Upper lobe of left lung (tissue), 6 donors: ENCODE measurements at regions not wholly inside any gene's neighbourhood (a gene's known extent, or its start where the extent isn't known, plus 50 kb on each side); places are given as distances from the start of the nearest gene placed in this dataset.
"Not testable (repeated sequence)": the region's sequence is repeated elsewhere in the genome, so short reads cannot be mapped to it uniquely, and the experiment has no call there.

Experiments
- ATAC-seq, 2 donors: fragments of 200-7000 bp; cut with Tn5 transposase; one replicate each; pipeline ENCODE4 v1.9.1; 2022; ENCODE audit warnings: mild to moderate bottlenecking in 2 of 2, moderate library complexity in 2 of 2; ENCODE audit not compliant: low FRiP score in 2 of 2
- DNase-seq, 2 donors: peaks; one replicate each; pipeline ENCODE4 v3.0.0-alpha.2; 2019 to 2020
- H3K27ac ChIP-seq, 4 donors: fragments of 200-600 bp; sonication (generic); one replicate each; pipeline ENCODE4 v1.5.1; 2016 to 2019
- H3K27me3 ChIP-seq, 4 donors: fragments of 200-600 bp; sonication (generic); one replicate each; pipeline ENCODE4 v1.5.1; 2017 to 2019
- H3K36me3 ChIP-seq, 4 donors: fragments of 200-600 bp; sonication (generic); one replicate each; pipeline ENCODE4 v1.5.1; 2016 to 2019
- H3K4me1 ChIP-seq, 4 donors: fragments of 200-600 bp; sonication (generic); one replicate each; pipeline ENCODE4 v1.5.1; 2018 to 2019
- H3K4me3 ChIP-seq, 4 donors: fragments of 200-600 bp; sonication (generic); one replicate each; pipeline ENCODE4 v1.5.1; 2017 to 2019; ENCODE audit warnings: mild to moderate bottlenecking in 2 of 4, moderate library complexity in 1 of 4
- H3K9me3 ChIP-seq, 4 donors: fragments of 200-600 bp; sonication (generic); one replicate each; pipeline ENCODE4 v1.5.1; 2018 to 2019
- CTCF ChIP-seq, 6 experiments: fragments of 450-650 bp in 4 of 6; fragments of 200-600 bp in 2 of 6; sonication (generic) in 2 of 6; IDR thresholded peaks; one replicate each; pipeline ENCODE4 v1.5.1; 2016 to 2019; ENCODE audit warnings: antibody characterized with exemption in 6 of 6
- EP300 ChIP-seq, 4 donors: sonication (generic); formaldehyde crosslinking; IDR thresholded peaks; one replicate each; pipeline ENCODE4 v1.5.1; 2017; ENCODE audit warnings: antibody characterized with exemption in 4 of 4, control low read depth in 2 of 4
- POLR2A ChIP-seq, 4 donors: fragments of 450-650 bp; IDR thresholded peaks; one replicate each; pipeline ENCODE4 v1.5.1; 2016 to 2017; ENCODE audit warnings: antibody characterized with exemption in 4 of 4, mild to moderate bottlenecking in 2 of 4
- POLR2AphosphoS5 ChIP-seq, 2 donors: sonication (generic); formaldehyde crosslinking; IDR thresholded peaks; one replicate each; pipeline ENCODE4 v1.5.1; 2017; ENCODE audit warnings: antibody characterized with exemption in 2 of 2
- WGBS, 2 donors: methylation state at CpG; one replicate each; pipeline ENCODE4 v1.1.5; 2017 to 2018; 5-methylcytosine and 5-hydroxymethylcytosine counted together
- donor health status: DM: no; HTN: no; CAD: no; lungs with moderate emphysema.
- donor health status: DM: no; HTN: yes; CAD: no; lungs with severe emphysema.

GRCh38 chr12:127810041-127810440, 456.9 kb upstream of the TMEM132C start:
- ATAC-seq (peak in 1 of 2 donors; percentile 92), DNase-seq (no peak)
- Histone ChIP-seq H3K4me1 (peaks cover 0 to 6% (median 0%) of the 10 kb centered on the region in 4 donors), H3K27ac (no peak overlapping the region), H3K9me3 (no peaks in the 10 kb centered on the region), H3K36me3 (no peaks in the 10 kb centered on the region), H3K27me3 (no peaks in the 10 kb centered on the region), H3K4me3 (no peak overlapping the region)
- WGBS, 2 donors, result 69 to 78% methylated on average over 4 of the region's 4 CpGs
- no peak for TF ChIP-seq POLR2AphosphoS5 (IDR thresholded peaks at IDR 0.05)
- TF ChIP-seq POLR2A (IDR thresholded peaks at IDR 0.05), result no peak
- no peak for TF ChIP-seq EP300 (IDR thresholded peaks at IDR 0.05)

GRCh38 chr12:127810459-127810858, 456.5 kb upstream of the TMEM132C start:
- not testable (repeated sequence) for H3K4me1 ChIP-seq, H3K9me3 ChIP-seq, DNase-seq, H3K36me3 ChIP-seq, H3K27me3 ChIP-seq, H3K4me3 ChIP-seq, H3K27ac ChIP-seq
- peak in 1 of 2 donors; percentile 20 for ATAC-seq
- 67 to 77% methylated on average over 4 of the region's 4 CpGs for WGBS, 2 donors

- no peak for DNase-seq
Measured at GRCh38 chr12:127811988-127812387, 455.0 kb upstream of the TMEM132C start.

GRCh38 chr12:127813147-127813546, 453.8 kb upstream of the TMEM132C start:
- TF ChIP-seq CTCF (IDR thresholded peaks at IDR 0.05) (no peak), EP300 (IDR thresholded peaks at IDR 0.05) (no peak), POLR2A (IDR thresholded peaks at IDR 0.05) (no peak), POLR2AphosphoS5 (IDR thresholded peaks at IDR 0.05) (no peak)
- Histone ChIP-seq H3K27ac (no peak overlapping the region), H3K4me3 (no peak overlapping the region), H3K27me3 (no peaks in the 10 kb centered on the region), H3K4me1 (peaks cover 0 to 6% (median 0%) of the 10 kb centered on the region in 4 donors), H3K9me3 (no peaks in the 10 kb centered on the region), H3K36me3 (no peaks in the 10 kb centered on the region)
- no peak for DNase-seq
- 81 to 83% methylated on average over 2 of the region's 2 CpGs for WGBS, 2 donors
- no peak for ATAC-seq

More at GRCh38 chr12:127811988-127812387, 455.0 kb upstream of the TMEM132C start:
- Histone ChIP-seq H3K27me3 (no peaks in the 10 kb centered on the region), H3K36me3 (no peaks in the 10 kb centered on the region), H3K4me3 (no peak overlapping the region), H3K9me3 (no peaks in the 10 kb centered on the region), H3K27ac (no peak overlapping the region), H3K4me1 (peaks cover 0 to 6% (median 0%) of the 10 kb centered on the region in 4 donors)
- TF ChIP-seq EP300 (IDR thresholded peaks at IDR 0.05) (no peak), POLR2A (IDR thresholded peaks at IDR 0.05) (no peak), POLR2AphosphoS5 (IDR thresholded peaks at IDR 0.05) (no peak), CTCF (IDR thresholded peaks at IDR 0.05) (no peak)
- ATAC-seq, result peak in 1 of 2 donors; percentile 71
- WGBS, 2 donors, result 17 to 19% methylated on average over 7 of the region's 7 CpGs

- no peak for TF ChIP-seq CTCF (IDR thresholded peaks at IDR 0.05)
- TF ChIP-seq POLR2A (IDR thresholded peaks at IDR 0.05), result no peak
- no peak for TF ChIP-seq EP300 (IDR thresholded peaks at IDR 0.05)
- no peak for TF ChIP-seq POLR2AphosphoS5 (IDR thresholded peaks at IDR 0.05)
- no peak for ATAC-seq
- H3K27ac ChIP-seq, result no peak overlapping the region
Measured at GRCh38 chr12:127819056-127819455, 447.9 kb upstream of the TMEM132C start.

GRCh38 chr12:127820271-127820670, 446.7 kb upstream of the TMEM132C start:
- no peaks in the 10 kb centered on the region for H3K9me3 ChIP-seq
- DNase-seq (no peak), ATAC-seq (no peak)
- H3K4me1 ChIP-seq, result no peaks in the 10 kb centered on the region
- TF ChIP-seq POLR2AphosphoS5 (IDR thresholded peaks at IDR 0.05) (no peak), CTCF (IDR thresholded peaks at IDR 0.05) (no peak), EP300 (IDR thresholded peaks at IDR 0.05) (no peak), POLR2A (IDR thresholded peaks at IDR 0.05) (no peak)
- 60 to 66% methylated on average over 4 of the region's 4 CpGs for WGBS, 2 donors
- no peak overlapping the region for H3K27ac ChIP-seq
- no peaks in the 10 kb centered on the region for H3K36me3 ChIP-seq
- no peak overlapping the region for H3K4me3 ChIP-seq
- no peaks in the 10 kb centered on the region for H3K27me3 ChIP-seq

More at GRCh38 chr12:127819056-127819455, 447.9 kb upstream of the TMEM132C start:
- no peak for DNase-seq
- Histone ChIP-seq H3K36me3 (no peaks in the 10 kb centered on the region), H3K4me3 (no peak overlapping the region), H3K4me1 (no peaks in the 10 kb centered on the region), H3K9me3 (no peaks in the 10 kb centered on the region), H3K27me3 (no peaks in the 10 kb centered on the region)
- WGBS, 2 donors, result 72 to 73% methylated on average over 4 of the region's 4 CpGs
